Activated T-helper 17 cell treated with anti-CD3 and anti-CD28 coated beads, Interleukin-2, amount 50 U/mL, for 72 hours (primary cell): ENCODE measurements at regions not wholly inside any gene's neighbourhood (a gene's known extent, or its start where the extent isn't known, plus 50 kb on each side); places are given as distances from the start of the nearest gene placed in this dataset.
A peak's percentile ranks its signal among the peaks of the same experiment; 100 is the strongest.
"Not testable (repeated sequence)": the region's sequence is repeated elsewhere in the genome, so short reads cannot be mapped to it uniquely, and the experiment has no call there.

ENCODE experiments used
- ATAC-seq: fragments of 150-1000 bp; cut with Tn5 transposase; replicated peaks from 2 replicates; pipeline ENCODE4 v1.10.0; 2021; ENCODE audit warnings: mild to moderate bottlenecking, moderate library complexity
- H3K27ac Mint-ChIP-seq: one replicate; pipeline ENCODE4 v1.8.0; 2022; ENCODE audit warnings: mixed read lengths
- H3K27me3 Mint-ChIP-seq: one replicate; pipeline ENCODE4 v1.8.0; 2022; ENCODE audit warnings: mixed read lengths
- H3K36me3 Mint-ChIP-seq: one replicate; pipeline ENCODE4 v1.8.0; 2022; ENCODE audit warnings: low read depth, mild to moderate bottlenecking, mixed read lengths
- H3K4me1 Mint-ChIP-seq: one replicate; pipeline ENCODE4 v1.8.0; 2022; ENCODE audit warnings: mixed read lengths
- H3K4me3 Mint-ChIP-seq: one replicate; pipeline ENCODE4 v1.8.0; 2022; ENCODE audit warnings: mild to moderate bottlenecking, mixed read lengths
- H3K9me3 Mint-ChIP-seq: one replicate; pipeline ENCODE4 v1.8.0; 2022; ENCODE audit warnings: mixed read lengths

GRCh38 chr5:54873691-54874090 lies 111.7 kb downstream of the ESM1 start:
- ATAC-seq = no peak
- peaks cover 51% of the 10 kb centered on the region for H3K27me3 Mint-ChIP-seq
- no peak overlapping the region for H3K27ac Mint-ChIP-seq
- H3K36me3 Mint-ChIP-seq = peaks cover 5% of the 10 kb centered on the region
- H3K4me3 Mint-ChIP-seq = no peak overlapping the region
- H3K9me3 Mint-ChIP-seq = no peaks in the 10 kb centered on the region
- H3K4me1 Mint-ChIP-seq = peaks cover 5% of the 10 kb centered on the region

GRCh38 chr5:54872810-54873209 lies 112.6 kb downstream of the ESM1 start:
- Mint-ChIP-seq H3K36me3 (peaks cover 5% of the 10 kb centered on the region), H3K27ac (no peak overlapping the region), H3K4me3 (no peak overlapping the region), H3K4me1 (peaks cover 11% of the 10 kb centered on the region), H3K9me3 (no peaks in the 10 kb centered on the region), H3K27me3 (peaks cover 53% of the 10 kb centered on the region)
- no peak for ATAC-seq

- no peak overlapping the region for H3K4me3 Mint-ChIP-seq
- H3K9me3 Mint-ChIP-seq = no peaks in the 10 kb centered on the region
- no peak for ATAC-seq
- peaks cover 5% of the 10 kb centered on the region for H3K36me3 Mint-ChIP-seq
- H3K27ac Mint-ChIP-seq = no peak overlapping the region
- H3K4me1 Mint-ChIP-seq = peaks cover 11% of the 10 kb centered on the region
- peaks cover 45% of the 10 kb centered on the region for H3K27me3 Mint-ChIP-seq
Measured at GRCh38 chr5:54870271-54870670, 115.1 kb downstream of the ESM1 start.

- H3K36me3 Mint-ChIP-seq = peaks cover 5% of the 10 kb centered on the region
- H3K9me3 Mint-ChIP-seq = no peaks in the 10 kb centered on the region
- H3K4me3 Mint-ChIP-seq = no peak overlapping the region
- no peak overlapping the region for H3K27ac Mint-ChIP-seq
- peaks cover 40% of the 10 kb centered on the region for H3K27me3 Mint-ChIP-seq
- peaks cover 11% of the 10 kb centered on the region for H3K4me1 Mint-ChIP-seq
- ATAC-seq = no peak
Measured at GRCh38 chr5:54869691-54870090, 115.7 kb downstream of the ESM1 start.

GRCh38 chr5:54868511-54869483 lies 116.6 kb downstream of the ESM1 start:
- H3K36me3 Mint-ChIP-seq = peaks cover 5% of the 10 kb centered on the region
- H3K4me1 Mint-ChIP-seq = peaks cover 11% of the 10 kb centered on the region
- peak; percentile 82 for ATAC-seq
- peak overlapping the region; percentile 91 for H3K27ac Mint-ChIP-seq
- H3K9me3 Mint-ChIP-seq = no peaks in the 10 kb centered on the region
- H3K4me3 Mint-ChIP-seq = peak overlapping the region; percentile 47
- peaks cover 38% of the 10 kb centered on the region for H3K27me3 Mint-ChIP-seq

GRCh38 chr5:54867310-54867944 lies 118.0 kb downstream of the ESM1 start:
- no peak for ATAC-seq
- H3K36me3 Mint-ChIP-seq = peaks cover 5% of the 10 kb centered on the region
- H3K9me3 Mint-ChIP-seq = no peaks in the 10 kb centered on the region
- H3K27ac Mint-ChIP-seq = no peak overlapping the region
- H3K4me3 Mint-ChIP-seq = peak overlapping the region; percentile 16
- peaks cover 11% of the 10 kb centered on the region for H3K4me1 Mint-ChIP-seq
- peaks cover 37% of the 10 kb centered on the region for H3K27me3 Mint-ChIP-seq

GRCh38 chr5:54864911-54865515 lies 120.4 kb downstream of the ESM1 start:
- H3K4me3 Mint-ChIP-seq, H3K36me3 Mint-ChIP-seq, H3K9me3 Mint-ChIP-seq, ATAC-seq, H3K27ac Mint-ChIP-seq: not testable (repeated sequence)
- peaks cover 11% of the 10 kb centered on the region for H3K4me1 Mint-ChIP-seq
- peaks cover 30% of the 10 kb centered on the region for H3K27me3 Mint-ChIP-seq

GRCh38 chr5:54862036-54862435 lies 123.4 kb downstream of the ESM1 start:
- no peak for ATAC-seq
- Mint-ChIP-seq H3K36me3 (no peaks in the 10 kb centered on the region), H3K4me1 (no peaks in the 10 kb centered on the region), H3K9me3 (peaks cover 19% of the 10 kb centered on the region), H3K4me3 (no peak overlapping the region), H3K27me3 (peaks cover 39% of the 10 kb centered on the region), H3K27ac (no peak overlapping the region)

GRCh38 chr5:54861212-54861894 lies 124.0 kb downstream of the ESM1 start:
- Mint-ChIP-seq H3K27ac (no peak overlapping the region), H3K4me3 (no peak overlapping the region), H3K4me1 (no peaks in the 10 kb centered on the region), H3K9me3 (peaks cover 19% of the 10 kb centered on the region), H3K36me3 (no peaks in the 10 kb centered on the region), H3K27me3 (peaks cover 41% of the 10 kb centered on the region)
- ATAC-seq = no peak

- peaks cover 19% of the 10 kb centered on the region for H3K9me3 Mint-ChIP-seq
Measured at GRCh38 chr5:54860321-54860720, 125.1 kb downstream of the ESM1 start.

GRCh38 chr5:54859316-54859715 lies 126.1 kb downstream of the ESM1 start:
- H3K4me1 Mint-ChIP-seq = no peaks in the 10 kb centered on the region
- H3K36me3 Mint-ChIP-seq = no peaks in the 10 kb centered on the region
- peaks cover 19% of the 10 kb centered on the region for H3K9me3 Mint-ChIP-seq
- H3K4me3 Mint-ChIP-seq = no peak overlapping the region
- H3K27ac Mint-ChIP-seq = no peak overlapping the region
- peaks cover 50% of the 10 kb centered on the region for H3K27me3 Mint-ChIP-seq
- ATAC-seq = no peak

More at GRCh38 chr5:54860321-54860720, 125.1 kb downstream of the ESM1 start:
- Mint-ChIP-seq H3K4me3 (no peak overlapping the region), H3K36me3 (no peaks in the 10 kb centered on the region), H3K27me3 (peaks cover 44% of the 10 kb centered on the region), H3K4me1 (no peaks in the 10 kb centered on the region), H3K27ac (no peak overlapping the region)
- ATAC-seq = no peak

- ATAC-seq = no peak
- Mint-ChIP-seq H3K36me3 (no peaks in the 10 kb centered on the region), H3K4me1 (no peaks in the 10 kb centered on the region), H3K27ac (no peak overlapping the region), H3K27me3 (peaks cover 37% of the 10 kb centered on the region), H3K9me3 (peaks cover 19% of the 10 kb centered on the region), H3K4me3 (no peak overlapping the region)
Measured at GRCh38 chr5:54854883-54855581, 130.4 kb downstream of the ESM1 start.

GRCh38 chr5:54852007-54852406 lies 133.4 kb downstream of the ESM1 start:
- Mint-ChIP-seq H3K4me1 (no peaks in the 10 kb centered on the region), H3K27me3 (peaks cover 29% of the 10 kb centered on the region), H3K27ac (no peak overlapping the region), H3K9me3 (no peaks in the 10 kb centered on the region), H3K4me3 (no peak overlapping the region), H3K36me3 (no peaks in the 10 kb centered on the region)
- no peak for ATAC-seq

GRCh38 chr5:54851449-54851848 lies 133.9 kb downstream of the ESM1 start:
- Mint-ChIP-seq H3K4me3 (no peak overlapping the region), H3K27me3 (peaks cover 27% of the 10 kb centered on the region), H3K4me1 (no peaks in the 10 kb centered on the region), H3K27ac (no peak overlapping the region), H3K9me3 (no peaks in the 10 kb centered on the region), H3K36me3 (no peaks in the 10 kb centered on the region)
- no peak for ATAC-seq
